ENCODE measurements at regions not wholly inside any gene's neighbourhood (a gene's known extent, or its start where the extent isn't known, plus 50 kb on each side); places are given as distances from the start of the nearest gene placed in this dataset.

DNA sequence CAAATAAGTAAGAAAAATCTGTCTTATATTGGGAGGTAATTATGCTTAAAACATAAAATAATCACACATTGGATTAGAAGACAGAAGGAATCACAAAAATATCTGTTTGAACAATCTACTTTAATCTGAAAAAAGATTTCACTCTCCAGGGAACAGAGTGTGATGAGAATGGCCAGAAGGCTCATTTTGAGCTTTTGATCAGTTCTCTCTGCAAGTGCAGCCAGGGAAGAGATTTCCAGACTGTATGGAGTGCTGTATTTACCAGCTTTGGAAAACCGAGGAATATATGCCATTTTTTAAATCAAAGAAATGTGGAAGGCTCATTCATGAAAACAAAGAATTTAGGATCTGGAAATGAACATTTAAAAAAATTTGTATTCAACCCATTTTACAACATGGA, 83.0 kb upstream of the WAC start:
- TF ChIP-seq, protein P1, sequence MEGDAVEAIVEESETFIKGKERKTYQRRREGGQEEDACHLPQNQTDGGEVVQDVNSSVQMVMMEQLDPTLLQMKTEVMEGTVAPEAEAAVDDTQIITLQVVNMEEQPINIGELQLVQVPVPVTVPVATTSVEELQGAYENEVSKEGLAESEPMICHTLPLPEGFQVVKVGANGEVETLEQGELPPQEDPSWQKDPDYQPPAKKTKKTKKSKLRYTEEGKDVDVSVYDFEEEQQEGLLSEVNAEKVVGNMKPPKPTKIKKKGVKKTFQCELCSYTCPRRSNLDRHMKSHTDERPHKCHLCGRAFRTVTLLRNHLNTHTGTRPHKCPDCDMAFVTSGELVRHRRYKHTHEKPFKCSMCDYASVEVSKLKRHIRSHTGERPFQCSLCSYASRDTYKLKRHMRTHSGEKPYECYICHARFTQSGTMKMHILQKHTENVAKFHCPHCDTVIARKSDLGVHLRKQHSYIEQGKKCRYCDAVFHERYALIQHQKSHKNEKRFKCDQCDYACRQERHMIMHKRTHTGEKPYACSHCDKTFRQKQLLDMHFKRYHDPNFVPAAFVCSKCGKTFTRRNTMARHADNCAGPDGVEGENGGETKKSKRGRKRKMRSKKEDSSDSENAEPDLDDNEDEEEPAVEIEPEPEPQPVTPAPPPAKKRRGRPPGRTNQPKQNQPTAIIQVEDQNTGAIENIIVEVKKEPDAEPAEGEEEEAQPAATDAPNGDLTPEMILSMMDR (IDR thresholded peaks at IDR 0.05; ENCODE audit: low read depth, low read length, poor library complexity, severe bottlenecking): no peak
- no peak for TF ChIP-seq EZH2phosphoT487 (IDR thresholded peaks at IDR 0.05; ENCODE audit: borderline replicate concordance, low read length)
